HepG2 (cell line): ENCODE measurements at regions not wholly inside any gene's neighbourhood (a gene's known extent, or its start where the extent isn't known, plus 50 kb on each side); places are given as distances from the start of the nearest gene placed in this dataset.
A peak's percentile ranks its signal among the peaks of the same experiment; 100 is the strongest.

Source experiments
- ATAC-seq: fragments of 200-7000 bp; cut with Tn5 transposase; 3 replicates; pipeline ENCODE4 v1.9.1; 2020; ENCODE audit warnings: mild to moderate bottlenecking, moderate library complexity
- BruUV-seq: library from RNA; stranded (reverse); fragments of 400-500 nt; replicated peaks from 2 replicates; lab custom pipeline; 2021; lab: Mats Ljungman, UMichigan
- CTCF ChIA-PET: fragments of 300-600 bp; formaldehyde crosslinking; extraction: SDS; loops from one replicate; lab custom pipeline; 2021; ENCODE audit warnings: low total read pairs, inconsistent platforms, low intra/inter-chr PET ratio; lab: Yijun Ruan, JAX
- POLR2A ChIA-PET: fragments of 350-600 bp; sonication (Branson Sonifier 250); formaldehyde crosslinking; loops from one replicate; lab custom pipeline; 2020; ENCODE audit warnings: antibody characterized with exemption, inconsistent platforms; lab: Yijun Ruan, JAX
- DNase-seq: peaks from one replicate; pipeline ENCODE4 v3.0.0-alpha.2; 2015; ENCODE audit warnings: low spot score
- FAIRE-seq: peaks from 3 replicates; lab custom pipeline; 2011; peaks lifted over from hg19 to GRCh38; lab: Jason Lieb, UNC
- H2AFZ ChIP-seq: one replicate; pipeline ENCODE4 v1.6.1; 2011; ENCODE audit warnings: low read length, inconsistent platforms
- H3K27ac ChIP-seq: fragments of 300-600 bp; 3 replicates; pipeline ENCODE4 v1.8.0; 2011; ENCODE audit warnings: mixed run types, mild to moderate bottlenecking, mixed read lengths, low read length, inconsistent platforms; ENCODE audit not compliant: insufficient read depth; ENCODE audit errors: extremely low read length
- H3K27me3 ChIP-seq, 2 experiments: fragments of 200-600 bp in 1 of 2; 2 replicates in 1 of 2; 3 replicates in 1 of 2; pipeline versions ENCODE4 v1.6.0 to v1.8.0; 2011; ENCODE audit warnings: low read length in 2 of 2, mild to moderate bottlenecking in 2 of 2, moderate library complexity in 2 of 2, inconsistent platforms in 1 of 2; ENCODE audit not compliant: insufficient read depth in 2 of 2, control insufficient read depth in 1 of 2
- H3K36me3 ChIP-seq, 2 experiments: fragments of 200-600 bp in 1 of 2; replicated peaks in 1 of 2; 2 replicates in 1 of 2; 3 replicates in 1 of 2; pipeline versions ENCODE4 v1.5.1 to v1.8.0; 2011; ENCODE audit warnings: low read length in 2 of 2, inconsistent platforms in 1 of 2; ENCODE audit not compliant: insufficient read depth in 2 of 2, control insufficient read depth in 1 of 2
- H3K4me1 ChIP-seq: 2 replicates; pipeline ENCODE4 v1.5.1; 2012; ENCODE audit warnings: low read length, inconsistent platforms; ENCODE audit not compliant: insufficient read depth
- H3K4me2 ChIP-seq: 2 replicates; pipeline ENCODE4 v1.6.0; 2011; ENCODE audit warnings: low read depth, low read length, inconsistent platforms
- H3K4me3 ChIP-seq, 3 experiments: fragments of 200-600 bp in 1 of 3; sonication (generic), shearing (Covaris generic) in 1 of 3; replicated peaks in 1 of 3; 2 replicates each; pipeline ENCODE4 v1.5.1; 2011 to 2016; ENCODE audit warnings: low read length in 3 of 3, inconsistent platforms in 2 of 3, low read depth in 2 of 3, mild to moderate bottlenecking in 2 of 3, control low read depth in 1 of 3, mixed read lengths in 1 of 3; ENCODE audit not compliant: insufficient read depth in 1 of 3
- H3K79me2 ChIP-seq: one replicate; pipeline ENCODE4 v1.6.1; 2011; ENCODE audit warnings: low read length, inconsistent platforms; ENCODE audit not compliant: insufficient read depth
- H3K9ac ChIP-seq: 2 replicates; pipeline ENCODE4 v1.6.0; 2011; ENCODE audit warnings: mild to moderate bottlenecking, low read depth, low read length, inconsistent platforms; ENCODE audit not compliant: insufficient read depth
- H3K9me3 ChIP-seq: 2 replicates; pipeline ENCODE4 v1.5.1; 2012; ENCODE audit warnings: mild to moderate bottlenecking, low read length
- H4K20me1 ChIP-seq: 2 replicates; pipeline ENCODE4 v1.6.0; 2011; ENCODE audit warnings: inconsistent platforms, mild to moderate bottlenecking, low read length, moderate library complexity; ENCODE audit not compliant: insufficient read depth
- AGO1 ChIP-seq: fragments of 200-400 bp; formaldehyde crosslinking; IDR thresholded peaks from 2 replicates; pipeline ENCODE4 v1.6.1; 2017; ENCODE audit warnings: mild to moderate bottlenecking, low read depth, low read length, moderate library complexity; ENCODE audit not compliant: poor library complexity, severe bottlenecking
- ATF5 ChIP-seq: sonication (generic); formaldehyde crosslinking; IDR thresholded peaks from 2 replicates; pipeline ENCODE4 v1.4.0; 2020; ENCODE audit warnings: mild to moderate bottlenecking, low read depth, missing genetic modification reagents
- FOXA1 ChIP-seq, 2 experiments: fragments of 450-650 bp in 1 of 2; sonication (generic) in 1 of 2; formaldehyde crosslinking in 1 of 2; IDR thresholded peaks; 2 replicates each; pipeline versions ENCODE4 v1.4.0 to v1.6.1; 2016 to 2020; ENCODE audit warnings: missing genetic modification reagents in 1 of 2
- FOXK2 ChIP-seq: fragments of 450-650 bp; IDR thresholded peaks from 2 replicates; pipeline ENCODE4 v1.6.1; 2016
- GATA4 ChIP-seq: sonication (generic); IDR thresholded peaks from 2 replicates; pipeline ENCODE4 v1.6.1; 2016; ENCODE audit warnings: antibody characterized with exemption, low read depth, borderline replicate concordance
- NBN ChIP-seq: fragments of 450-650 bp; conservative IDR thresholded peaks from 2 replicates; pipeline ENCODE4 v1.6.1; 2017
- NFRKB ChIP-seq: fragments of 450-650 bp; IDR thresholded peaks from 2 replicates; pipeline ENCODE4 v1.6.1; 2017
- PBX2 ChIP-seq: IDR thresholded peaks from 2 replicates; pipeline ENCODE4 v1.6.1; 2016; ENCODE audit warnings: control low read depth
- PLRG1 ChIP-seq: fragments of 450-650 bp; conservative IDR thresholded peaks from 2 replicates; pipeline ENCODE4 v1.6.1; 2016
- RNF219 ChIP-seq: sonication (generic); formaldehyde crosslinking; IDR thresholded peaks from 2 replicates; pipeline ENCODE4 v1.5.0; 2020; ENCODE audit warnings: mild to moderate bottlenecking, missing genetic modification reagents
- RXRB ChIP-seq: IDR thresholded peaks from 2 replicates; pipeline ENCODE4 v1.6.1; 2016; ENCODE audit warnings: borderline replicate concordance, missing genetic modification reagents, missing compliant biosample characterization
- SOX5 ChIP-seq: IDR thresholded peaks from 2 replicates; pipeline ENCODE4 v1.6.1; 2016; ENCODE audit warnings: borderline replicate concordance
- ZBTB33 ChIP-seq: sonication (generic); formaldehyde crosslinking; IDR thresholded peaks from 2 replicates; pipeline ENCODE4 v1.4.0; 2020; ENCODE audit warnings: missing genetic modification reagents
- ZEB1 ChIP-seq: IDR thresholded peaks from 2 replicates; pipeline ENCODE4 v1.6.1; 2012; ENCODE audit warnings: mild to moderate bottlenecking, low read depth, inconsistent platforms; ENCODE audit not compliant: insufficient replicate concordance
- ZFP36L2 ChIP-seq: sonication (generic); formaldehyde crosslinking; IDR thresholded peaks from 2 replicates; pipeline ENCODE4 v1.4.0; 2020; ENCODE audit warnings: missing genetic modification reagents
- ZNF282 ChIP-seq: fragments of 450-650 bp; IDR thresholded peaks from 2 replicates; pipeline ENCODE4 v1.6.1; 2018; ENCODE audit not compliant: partially characterized antibody
- ZNF709 ChIP-seq: sonication (generic); formaldehyde crosslinking; IDR thresholded peaks from 2 replicates; pipeline ENCODE4 v1.5.0; 2020; ENCODE audit warnings: mild to moderate bottlenecking, missing genetic modification reagents
- ZNF883 ChIP-seq: sonication (generic); formaldehyde crosslinking; IDR thresholded peaks from 2 replicates; pipeline ENCODE4 v1.5.1; 2020; ENCODE audit warnings: mild to moderate bottlenecking, missing genetic modification reagents; ENCODE audit errors: not compliant biosample characterization
- WGBS: methylation state at CpG from one replicate; pipeline ENCODE4 v1.1.6; 2017; ENCODE audit warnings: low lambda C conversion rate; 5-methylcytosine and 5-hydroxymethylcytosine counted together
- in situ Hi-C: cut with HindIII; loops from 2 replicates; pipeline ENCODE4 v1.10.0; 2017; ENCODE audit warnings: low pct_unique_long_range_greater_than_20kb; ENCODE audit not compliant: extremely low pct_ligation_motif_present
- intact Hi-C: fragments of 100-400 bp; cut with micrococcal nuclease; formaldehyde crosslinking; loops from one replicate; pipeline ENCODE4 v1.10.0; 2022; ENCODE audit not compliant: unreplicated experiment

GRCh38 chr6:1068905-1069304, 243.0 kb upstream of the FOXQ1 start:
- no peak for DNase-seq
- peak; percentile 80 for FAIRE-seq
- no peaks in the 10 kb centered on the region for H3K79me2 ChIP-seq
- H3K4me1 ChIP-seq = peaks cover 46% of the 10 kb centered on the region
- intact Hi-C loops (no loop called here), in situ Hi-C loops (no loop called here)
- H3K4me3 ChIP-seq = no peak overlapping the region
- no peaks in the 10 kb centered on the region for H4K20me1 ChIP-seq
- no peak for ATAC-seq
- no TSS peak for BruUV-seq
- H3K4me2 ChIP-seq = no peak overlapping the region
- ChIA-PET POLR2A (interaction anchor here (1.8 kb wide), 1 partner anchor 200 kb away, joined by 5 read pairs; no protein-coding TSS in a partner anchor), CTCF (no interaction called here)
- no peak overlapping the region for H2AFZ ChIP-seq
- no peak overlapping the region for H3K9ac ChIP-seq
- H3K36me3 ChIP-seq = no peaks in the 10 kb centered on the region
- no peak overlapping the region for H3K27ac ChIP-seq
- H3K27me3 ChIP-seq = no peaks in the 10 kb centered on the region
- 95% methylated on average over 7 of the region's 7 CpGs for WGBS
- H3K9me3 ChIP-seq = no peaks in the 10 kb centered on the region
- TF ChIP-seq AGO1 (no peak), NBN (0 out of 2 replicates have a peak, but pooled peaks have one; percentile 62), ZNF709 (no peak), ZEB1 (no peak), FOXK2 (peak; percentile 59), ATF5 (CRISPR knock-in tag) (no peak), ZNF883 (CRISPR knock-in tag) (no peak), ZBTB33 (CRISPR knock-in tag) (no peak), RNF219 (CRISPR knock-in tag) (no peak), FOXA1 (IDR thresholded peaks at IDR 0.05) (peak; percentile 60; the same call in 1 of the 2 replicates), FOXA1 (CRISPR knock-in tag; IDR thresholded peaks at IDR 0.05) (no peak), NFRKB (peak; percentile 72; the same call in 1 of the 2 replicates), SOX5 (CRISPR knock-in tag) (no peak), ZFP36L2 (CRISPR knock-in tag) (no peak), GATA4 (no peak), ZNF282 (peak; percentile 81), PLRG1 (0 out of 2 replicates have a peak, but pooled peaks have one; percentile 43), PBX2 (CRISPR knock-in tag) (no peak), RXRB (CRISPR knock-in tag) (no peak)
